Liver (tissue), 8 donors: ENCODE measurements at regions not wholly inside any gene's neighbourhood (a gene's known extent, or its start where the extent isn't known, plus 50 kb on each side); places are given as distances from the start of the nearest gene placed in this dataset.

Experiments
- DNase-seq: peaks from one replicate; pipeline ENCODE4 v3.0.0-alpha.2; 2017; ENCODE audit warnings: low spot score
- H3K27ac ChIP-seq, 2 donors: one replicate each; pipeline ENCODE4 v1.7.0; 2013; ENCODE audit warnings: inconsistent platforms in 2 of 2, low read length in 2 of 2, control low read depth in 1 of 2, low read depth in 1 of 2, mild to moderate bottlenecking in 1 of 2
- H3K27me3 ChIP-seq, 4 donors: one replicate each; pipeline versions ENCODE4 v1.6.1 to v1.7.0; 2013; ENCODE audit warnings: low read length in 3 of 4, inconsistent platforms in 1 of 4, mild to moderate bottlenecking in 1 of 4, moderate library complexity in 1 of 4; ENCODE audit not compliant: control insufficient read depth in 4 of 4, insufficient read depth in 4 of 4
- H3K36me3 ChIP-seq, 4 donors: one replicate each; pipeline versions ENCODE4 v1.6.1 to v1.7.0; 2013; ENCODE audit warnings: low read length in 3 of 4, mild to moderate bottlenecking in 3 of 4, low read depth in 1 of 4, moderate library complexity in 1 of 4; ENCODE audit not compliant: control insufficient read depth in 4 of 4, insufficient read depth in 3 of 4
- H3K4me1 ChIP-seq, 4 donors: one replicate each; pipeline versions ENCODE4 v1.6.1 to v1.7.0; 2013; ENCODE audit warnings: low read length in 3 of 4, mild to moderate bottlenecking in 3 of 4, moderate library complexity in 1 of 4; ENCODE audit not compliant: control insufficient read depth in 4 of 4, insufficient read depth in 4 of 4
- H3K4me3 ChIP-seq, 3 donors: one replicate each; pipeline versions ENCODE4 v1.6.1 to v1.7.0; 2013; ENCODE audit warnings: low read length in 3 of 3, control low read depth in 1 of 3, low read depth in 1 of 3, mild to moderate bottlenecking in 1 of 3
- H3K9ac ChIP-seq, 2 donors: one replicate each; pipeline ENCODE4 v1.7.0; 2013; ENCODE audit warnings: low read length in 2 of 2, mild to moderate bottlenecking in 2 of 2, moderate library complexity in 2 of 2, control low read depth in 1 of 2, low read depth in 1 of 2
- H3K9me3 ChIP-seq, 4 donors: one replicate each; pipeline versions ENCODE4 v1.6.1 to v1.7.0; 2013; ENCODE audit warnings: low read length in 3 of 4; ENCODE audit not compliant: control insufficient read depth in 4 of 4
- ATF3 ChIP-seq: IDR thresholded peaks from 2 replicates; pipeline ENCODE4 v1.6.1; 2016; ENCODE audit warnings: antibody characterized with exemption
- CTCF ChIP-seq: fragments of 150-350 bp; IDR thresholded peaks from 2 replicates; pipeline ENCODE4 v1.5.1; 2017; ENCODE audit warnings: improper control_type of control experiment, low read depth, low read length; ENCODE audit not compliant: missing input control
- EGR1 ChIP-seq, 2 donors: IDR thresholded peaks; 2 replicates each; pipeline ENCODE4 v1.6.1; 2016 to 2018; ENCODE audit warnings: antibody characterized with exemption in 2 of 2, low read depth in 2 of 2
- FOXA1 ChIP-seq: IDR thresholded peaks from 2 replicates; pipeline ENCODE4 v1.6.1; 2016; ENCODE audit warnings: antibody characterized with exemption
- FOXA2 ChIP-seq: IDR thresholded peaks from 2 replicates; pipeline ENCODE4 v1.6.1; 2016; ENCODE audit warnings: antibody characterized with exemption
- GABPA ChIP-seq, 2 donors: IDR thresholded peaks in 1 of 2; conservative IDR thresholded peaks in 1 of 2; 2 replicates each; pipeline ENCODE4 v1.6.1; 2016; ENCODE audit warnings: antibody characterized with exemption in 2 of 2, mild to moderate bottlenecking in 1 of 2, moderate library complexity in 1 of 2
- HNF4A ChIP-seq, 2 donors: conservative IDR thresholded peaks; 2 replicates each; pipeline ENCODE4 v1.6.1; 2016; ENCODE audit warnings: antibody characterized with exemption in 2 of 2, mild to moderate bottlenecking in 2 of 2
- HNF4G ChIP-seq: IDR thresholded peaks from 2 replicates; pipeline ENCODE4 v1.6.1; 2016; ENCODE audit warnings: antibody characterized with exemption
- JUND ChIP-seq, 2 donors: IDR thresholded peaks; 2 replicates each; pipeline ENCODE4 v1.6.1; 2016; ENCODE audit warnings: antibody characterized with exemption in 2 of 2
- NR2F2 ChIP-seq: IDR thresholded peaks from 2 replicates; pipeline ENCODE4 v1.6.1; 2016; ENCODE audit warnings: antibody characterized with exemption
- RAD21 ChIP-seq, 2 donors: IDR thresholded peaks; 2 replicates each; pipeline ENCODE4 v1.6.1; 2016; ENCODE audit warnings: antibody characterized with exemption in 2 of 2, mild to moderate bottlenecking in 2 of 2
- REST ChIP-seq: IDR thresholded peaks from 2 replicates; pipeline ENCODE4 v1.6.1; 2016; ENCODE audit warnings: antibody characterized with exemption, mild to moderate bottlenecking
- RXRA ChIP-seq, 2 donors: IDR thresholded peaks; 2 replicates each; pipeline ENCODE4 v1.6.1; 2017 to 2018; ENCODE audit warnings: antibody characterized with exemption in 2 of 2, mild to moderate bottlenecking in 1 of 2
- SP1 ChIP-seq: IDR thresholded peaks from 2 replicates; pipeline ENCODE4 v1.6.1; 2018; ENCODE audit warnings: antibody characterized with exemption, mild to moderate bottlenecking
- TAF1 ChIP-seq: conservative IDR thresholded peaks from 2 replicates; pipeline ENCODE4 v1.6.1; 2016; ENCODE audit warnings: antibody characterized with exemption, mild to moderate bottlenecking
- YY1 ChIP-seq: IDR thresholded peaks from 2 replicates; pipeline ENCODE4 v1.6.1; 2016; ENCODE audit warnings: antibody characterized with exemption, mild to moderate bottlenecking
- WGBS: extraction: QIAGEN DNeasy Blood & Tissue Kit; methylation state at CpG from one replicate; pipeline ENCODE4 v1.1.7; 2013; 5-methylcytosine and 5-hydroxymethylcytosine counted together
- TF ChIP-seq, protein P1 (sequence below): IDR thresholded peaks from 2 replicates; pipeline ENCODE4 v1.6.1; 2016; ENCODE audit warnings: antibody characterized with exemption
- TF ChIP-seq, protein P2 (sequence below): IDR thresholded peaks from 2 replicates; pipeline ENCODE4 v1.6.1; 2016; ENCODE audit warnings: antibody characterized with exemption
- donor health status: healthy.
- donor health status: healthy.
- donor health status: healthy.
- donor health status: healthy.
- donor health status: healthy.

DNA sequence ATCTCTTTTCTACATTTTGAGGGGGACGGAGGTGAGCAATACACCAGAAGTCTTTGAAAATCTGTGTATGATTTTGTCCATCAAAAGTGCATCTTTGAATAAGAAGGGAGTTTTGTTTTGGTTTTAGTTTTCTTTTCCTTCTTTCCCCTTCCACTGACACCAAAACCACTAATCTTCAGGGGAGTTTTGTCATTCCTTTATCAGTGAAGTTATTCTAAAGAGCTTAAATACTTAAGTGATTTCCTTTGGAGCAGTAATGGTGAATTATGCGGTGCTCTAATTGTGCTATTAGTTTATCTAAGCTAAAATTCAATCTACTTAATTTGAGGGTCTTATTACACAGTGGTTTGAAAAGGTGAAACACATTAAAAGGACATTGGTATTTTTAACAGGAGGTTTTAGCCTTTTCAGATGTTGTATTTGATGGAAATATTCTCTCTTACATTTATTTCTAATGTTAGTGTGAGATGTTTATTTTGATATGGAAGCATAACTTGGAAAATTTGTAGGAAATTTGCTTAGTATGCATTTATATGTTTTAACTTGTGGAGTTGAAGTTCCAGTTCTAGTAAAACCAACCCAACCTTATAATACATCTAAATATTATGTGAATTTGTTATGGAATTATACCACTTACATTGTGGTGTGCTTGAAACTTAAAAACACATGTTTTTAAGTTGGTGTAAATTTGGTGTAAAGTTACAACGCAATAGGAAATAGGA, 124.9 kb downstream of the PCDH7 start:
- no peak overlapping the region for H3K4me3 ChIP-seq
- no peak overlapping the region for H3K9ac ChIP-seq
- H3K4me1 ChIP-seq: no peaks in the 10 kb centered on the region
- no peaks in the 10 kb centered on the region for H3K9me3 ChIP-seq
- 67% methylated on average over 3 of the region's 3 CpGs for WGBS
- H3K27ac ChIP-seq: no peak overlapping the region
- DNase-seq: no peak
- TF ChIP-seq HNF4G (no peak), RXRA (IDR thresholded peaks at IDR 0.05) (no peak), ATF3 (no peak), EGR1 (IDR thresholded peaks at IDR 0.05; ENCODE audit: low read depth in 2 of 2) (no peak), JUND (IDR thresholded peaks at IDR 0.05) (no peak), SP1 (no peak), YY1 (no peak), REST (no peak), TAF1 (no peak), FOXA2 (no peak), NR2F2 (no peak), RAD21 (IDR thresholded peaks at IDR 0.05) (no peak), FOXA1 (no peak), CTCF (no peak), GABPA (IDR thresholded peaks at IDR 0.05 in 1 of 2, conservative IDR thresholded peaks at IDR 0.05 in 1 of 2) (no peak), HNF4A (conservative IDR thresholded peaks at IDR 0.05) (no peak)
- TF ChIP-seq, protein P1, sequence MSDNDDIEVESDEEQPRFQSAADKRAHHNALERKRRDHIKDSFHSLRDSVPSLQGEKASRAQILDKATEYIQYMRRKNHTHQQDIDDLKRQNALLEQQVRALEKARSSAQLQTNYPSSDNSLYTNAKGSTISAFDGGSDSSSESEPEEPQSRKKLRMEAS: no peak
- TF ChIP-seq, protein P2, sequence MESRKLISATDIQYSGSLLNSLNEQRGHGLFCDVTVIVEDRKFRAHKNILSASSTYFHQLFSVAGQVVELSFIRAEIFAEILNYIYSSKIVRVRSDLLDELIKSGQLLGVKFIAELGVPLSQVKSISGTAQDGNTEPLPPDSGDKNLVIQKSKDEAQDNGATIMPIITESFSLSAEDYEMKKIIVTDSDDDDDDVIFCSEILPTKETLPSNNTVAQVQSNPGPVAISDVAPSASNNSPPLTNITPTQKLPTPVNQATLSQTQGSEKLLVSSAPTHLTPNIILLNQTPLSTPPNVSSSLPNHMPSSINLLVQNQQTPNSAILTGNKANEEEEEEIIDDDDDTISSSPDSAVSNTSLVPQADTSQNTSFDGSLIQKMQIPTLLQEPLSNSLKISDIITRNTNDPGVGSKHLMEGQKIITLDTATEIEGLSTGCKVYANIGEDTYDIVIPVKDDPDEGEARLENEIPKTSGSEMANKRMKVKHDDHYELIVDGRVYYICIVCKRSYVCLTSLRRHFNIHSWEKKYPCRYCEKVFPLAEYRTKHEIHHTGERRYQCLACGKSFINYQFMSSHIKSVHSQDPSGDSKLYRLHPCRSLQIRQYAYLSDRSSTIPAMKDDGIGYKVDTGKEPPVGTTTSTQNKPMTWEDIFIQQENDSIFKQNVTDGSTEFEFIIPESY: no peak
- no peaks in the 10 kb centered on the region for H3K36me3 ChIP-seq
- no peaks in the 10 kb centered on the region for H3K27me3 ChIP-seq
